HepG2 (cell line): ENCODE measurements at regions not wholly inside any gene's neighbourhood (a gene's known extent, or its start where the extent isn't known, plus 50 kb on each side); places are given as distances from the start of the nearest gene placed in this dataset.

Experiments used
- ATAC-seq: fragments of 200-7000 bp; cut with Tn5 transposase; 3 replicates; pipeline ENCODE4 v1.9.1; 2020; ENCODE audit warnings: mild to moderate bottlenecking, moderate library complexity
- BruUV-seq: library from RNA; stranded (reverse); fragments of 400-500 nt; replicated peaks from 2 replicates; lab custom pipeline; 2021; lab: Mats Ljungman, UMichigan
- CTCF ChIA-PET: fragments of 300-600 bp; formaldehyde crosslinking; extraction: SDS; loops from one replicate; lab custom pipeline; 2021; ENCODE audit warnings: low total read pairs, inconsistent platforms, low intra/inter-chr PET ratio; lab: Yijun Ruan, JAX
- POLR2A ChIA-PET: fragments of 350-600 bp; sonication (Branson Sonifier 250); formaldehyde crosslinking; loops from one replicate; lab custom pipeline; 2020; ENCODE audit warnings: antibody characterized with exemption, inconsistent platforms; lab: Yijun Ruan, JAX
- DNase-seq: peaks from one replicate; pipeline ENCODE4 v3.0.0-alpha.2; 2015; ENCODE audit warnings: low spot score
- FAIRE-seq: peaks from 3 replicates; lab custom pipeline; 2011; peaks lifted over from hg19 to GRCh38; lab: Jason Lieb, UNC
- H2AFZ ChIP-seq: one replicate; pipeline ENCODE4 v1.6.1; 2011; ENCODE audit warnings: low read length, inconsistent platforms
- H3K27ac ChIP-seq: fragments of 300-600 bp; 3 replicates; pipeline ENCODE4 v1.8.0; 2011; ENCODE audit warnings: mixed run types, mild to moderate bottlenecking, mixed read lengths, low read length, inconsistent platforms; ENCODE audit not compliant: insufficient read depth; ENCODE audit errors: extremely low read length
- H3K27me3 ChIP-seq, 2 experiments: fragments of 200-600 bp in 1 of 2; 2 replicates in 1 of 2; 3 replicates in 1 of 2; pipeline versions ENCODE4 v1.6.0 to v1.8.0; 2011; ENCODE audit warnings: low read length in 2 of 2, mild to moderate bottlenecking in 2 of 2, moderate library complexity in 2 of 2, inconsistent platforms in 1 of 2; ENCODE audit not compliant: insufficient read depth in 2 of 2, control insufficient read depth in 1 of 2
- H3K36me3 ChIP-seq, 2 experiments: fragments of 200-600 bp in 1 of 2; replicated peaks in 1 of 2; 2 replicates in 1 of 2; 3 replicates in 1 of 2; pipeline versions ENCODE4 v1.5.1 to v1.8.0; 2011; ENCODE audit warnings: low read length in 2 of 2, inconsistent platforms in 1 of 2; ENCODE audit not compliant: insufficient read depth in 2 of 2, control insufficient read depth in 1 of 2
- H3K4me1 ChIP-seq: 2 replicates; pipeline ENCODE4 v1.5.1; 2012; ENCODE audit warnings: low read length, inconsistent platforms; ENCODE audit not compliant: insufficient read depth
- H3K4me2 ChIP-seq: 2 replicates; pipeline ENCODE4 v1.6.0; 2011; ENCODE audit warnings: low read depth, low read length, inconsistent platforms
- H3K4me3 ChIP-seq, 3 experiments: fragments of 200-600 bp in 1 of 3; sonication (generic), shearing (Covaris generic) in 1 of 3; replicated peaks in 1 of 3; 2 replicates each; pipeline ENCODE4 v1.5.1; 2011 to 2016; ENCODE audit warnings: low read length in 3 of 3, inconsistent platforms in 2 of 3, low read depth in 2 of 3, mild to moderate bottlenecking in 2 of 3, control low read depth in 1 of 3, mixed read lengths in 1 of 3; ENCODE audit not compliant: insufficient read depth in 1 of 3
- H3K79me2 ChIP-seq: one replicate; pipeline ENCODE4 v1.6.1; 2011; ENCODE audit warnings: low read length, inconsistent platforms; ENCODE audit not compliant: insufficient read depth
- H3K9ac ChIP-seq: 2 replicates; pipeline ENCODE4 v1.6.0; 2011; ENCODE audit warnings: mild to moderate bottlenecking, low read depth, low read length, inconsistent platforms; ENCODE audit not compliant: insufficient read depth
- H3K9me3 ChIP-seq: 2 replicates; pipeline ENCODE4 v1.5.1; 2012; ENCODE audit warnings: mild to moderate bottlenecking, low read length
- H4K20me1 ChIP-seq: 2 replicates; pipeline ENCODE4 v1.6.0; 2011; ENCODE audit warnings: inconsistent platforms, mild to moderate bottlenecking, low read length, moderate library complexity; ENCODE audit not compliant: insufficient read depth
- HNF4A ChIP-seq: sonication (generic); formaldehyde crosslinking; IDR thresholded peaks from 2 replicates; pipeline ENCODE4 v1.4.0; 2020; ENCODE audit warnings: missing genetic modification reagents
- PLRG1 ChIP-seq: fragments of 450-650 bp; conservative IDR thresholded peaks from 2 replicates; pipeline ENCODE4 v1.6.1; 2016
- RARA ChIP-seq: IDR thresholded peaks from 2 replicates; pipeline ENCODE4 v1.6.1; 2016; ENCODE audit warnings: missing genetic modification reagents, missing compliant biosample characterization
- TBP ChIP-seq: sonication (generic); formaldehyde crosslinking; IDR thresholded peaks from 2 replicates; pipeline ENCODE4 v1.5.0; 2020; ENCODE audit warnings: missing genetic modification reagents
- ZFP90 ChIP-seq: sonication (generic); formaldehyde crosslinking; IDR thresholded peaks from 2 replicates; pipeline ENCODE4 v1.8.0; 2022; ENCODE audit warnings: missing genetic modification reagents, mild to moderate bottlenecking, inconsistent platforms, borderline replicate concordance
- ZNF24 ChIP-seq: fragments of 450-650 bp; IDR thresholded peaks from 2 replicates; pipeline ENCODE4 v1.6.1; 2017; ENCODE audit warnings: antibody characterized with exemption, mild to moderate bottlenecking
- ZNF329 ChIP-seq: sonication (generic); formaldehyde crosslinking; IDR thresholded peaks from 2 replicates; pipeline ENCODE4 v1.9.0; 2021; ENCODE audit warnings: low read depth, mild to moderate bottlenecking, missing genetic modification reagents
- ZNF33A ChIP-seq: sonication (generic); formaldehyde crosslinking; IDR thresholded peaks from 2 replicates; pipeline ENCODE4 v1.5.1; 2020; ENCODE audit warnings: missing genetic modification reagents, mild to moderate bottlenecking, moderate library complexity, borderline replicate concordance
- ZNF782 ChIP-seq: sonication (generic); formaldehyde crosslinking; IDR thresholded peaks from 2 replicates; pipeline ENCODE4 v1.4.0; 2020; ENCODE audit warnings: missing genetic modification reagents, mild to moderate bottlenecking, borderline replicate concordance
- in situ Hi-C: cut with HindIII; loops from 2 replicates; pipeline ENCODE4 v1.10.0; 2017; ENCODE audit warnings: low pct_unique_long_range_greater_than_20kb; ENCODE audit not compliant: extremely low pct_ligation_motif_present
- intact Hi-C: fragments of 100-400 bp; cut with micrococcal nuclease; formaldehyde crosslinking; loops from one replicate; pipeline ENCODE4 v1.10.0; 2022; ENCODE audit not compliant: unreplicated experiment
- TF ChIP-seq, protein P1 (sequence below): sonication (generic); formaldehyde crosslinking; IDR thresholded peaks from 2 replicates; pipeline ENCODE4 v1.9.0; 2021; ENCODE audit warnings: missing genetic modification reagents, borderline replicate concordance

DNA sequence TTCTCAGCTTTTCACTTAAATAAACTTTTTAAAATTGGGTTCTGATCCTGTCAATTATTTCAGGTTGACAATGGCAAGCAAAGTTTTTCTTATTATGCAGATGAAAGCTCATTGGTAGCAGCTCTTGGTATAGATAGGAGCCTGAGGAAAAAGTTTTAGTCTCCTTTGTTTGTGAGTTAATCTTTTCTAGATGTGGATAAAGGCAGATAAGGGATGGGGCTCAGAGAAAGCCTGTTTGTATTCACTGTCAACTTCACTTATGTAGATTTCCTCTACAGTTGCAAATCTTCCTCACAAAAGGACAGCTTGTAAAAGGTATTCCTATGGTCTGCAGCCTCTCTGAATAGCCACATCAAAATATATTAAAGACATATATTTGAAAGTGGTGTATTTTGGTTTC lies 224.5 kb upstream of the SPOPL start (continued):
- TF ChIP-seq, protein P1, sequence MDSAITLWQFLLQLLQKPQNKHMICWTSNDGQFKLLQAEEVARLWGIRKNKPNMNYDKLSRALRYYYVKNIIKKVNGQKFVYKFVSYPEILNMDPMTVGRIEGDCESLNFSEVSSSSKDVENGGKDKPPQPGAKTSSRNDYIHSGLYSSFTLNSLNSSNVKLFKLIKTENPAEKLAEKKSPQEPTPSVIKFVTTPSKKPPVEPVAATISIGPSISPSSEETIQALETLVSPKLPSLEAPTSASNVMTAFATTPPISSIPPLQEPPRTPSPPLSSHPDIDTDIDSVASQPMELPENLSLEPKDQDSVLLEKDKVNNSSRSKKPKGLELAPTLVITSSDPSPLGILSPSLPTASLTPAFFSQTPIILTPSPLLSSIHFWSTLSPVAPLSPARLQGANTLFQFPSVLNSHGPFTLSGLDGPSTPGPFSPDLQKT (CRISPR knock-in tag): no peak
- TF ChIP-seq ZNF329 (CRISPR knock-in tag): no peak
- no peak for TF ChIP-seq TBP (CRISPR knock-in tag)

DNA sequence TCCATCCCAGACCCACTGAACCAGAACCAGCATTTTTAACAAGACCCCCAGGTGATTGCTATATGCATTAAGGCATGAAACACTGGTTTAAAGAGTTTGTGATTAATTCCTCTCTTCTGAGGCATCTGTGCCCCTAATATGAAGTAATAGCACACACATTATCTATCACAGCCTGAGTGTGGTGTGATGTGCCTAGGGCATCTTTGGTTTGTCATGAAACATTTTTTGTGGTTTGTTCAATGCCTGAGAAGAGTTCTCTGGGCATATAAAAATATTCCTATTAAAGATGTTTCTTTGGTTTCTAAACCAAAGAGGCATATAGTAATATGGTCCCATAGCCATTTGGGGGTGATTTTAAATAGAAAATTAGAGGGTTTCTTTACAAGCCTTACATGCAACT lies 221.7 kb upstream of the SPOPL start:
- Histone ChIP-seq H3K4me2 (no peak overlapping the region), H3K4me1 (peaks cover 66% of the 10 kb centered on the region), H3K27me3 (no peaks in the 10 kb centered on the region), H3K9me3 (no peaks in the 10 kb centered on the region), H4K20me1 (no peaks in the 10 kb centered on the region), H3K4me3 (no peak overlapping the region), H3K9ac (no peak overlapping the region), H3K79me2 (no peaks in the 10 kb centered on the region), H2AFZ (no peak overlapping the region), H3K36me3 (no peaks in the 10 kb centered on the region), H3K27ac (no peak overlapping the region)
- POLR2A ChIA-PET: no interaction called here
- intact Hi-C loops: loop anchor here (5.0 to 10.0 kb wide), 4 partner anchors 98 to 547 kb away; partner anchors contain the start of gene SPOPL
- in situ Hi-C loops: no loop called here
- DNase-seq: no peak
- ATAC-seq: no peak
- FAIRE-seq: no peak
- TF ChIP-seq RARA (no peak), PLRG1 (no peak), TBP (CRISPR knock-in tag) (no peak), ZFP90 (CRISPR knock-in tag) (no peak), HNF4A (CRISPR knock-in tag) (no peak), ZNF782 (CRISPR knock-in tag) (no peak), ZNF33A (CRISPR knock-in tag) (no peak), ZNF24 (no peak)
- CTCF ChIA-PET: no interaction called here
- no TSS peak for BruUV-seq
